GM19372 (cell line): ENCODE measurements at regions not wholly inside any gene's neighbourhood (a gene's known extent, or its start where the extent isn't known, plus 50 kb on each side); places are given as distances from the start of the nearest gene placed in this dataset.

ENCODE experiments used
- ATAC-seq: cut with Tn5 transposase; IDR thresholded peaks from one replicate; pipeline ENCODE4 v1.9.1; 2021; ENCODE audit warnings: mild to moderate bottlenecking, low read depth, moderate library complexity; ENCODE audit not compliant: unreplicated experiment

DNA sequence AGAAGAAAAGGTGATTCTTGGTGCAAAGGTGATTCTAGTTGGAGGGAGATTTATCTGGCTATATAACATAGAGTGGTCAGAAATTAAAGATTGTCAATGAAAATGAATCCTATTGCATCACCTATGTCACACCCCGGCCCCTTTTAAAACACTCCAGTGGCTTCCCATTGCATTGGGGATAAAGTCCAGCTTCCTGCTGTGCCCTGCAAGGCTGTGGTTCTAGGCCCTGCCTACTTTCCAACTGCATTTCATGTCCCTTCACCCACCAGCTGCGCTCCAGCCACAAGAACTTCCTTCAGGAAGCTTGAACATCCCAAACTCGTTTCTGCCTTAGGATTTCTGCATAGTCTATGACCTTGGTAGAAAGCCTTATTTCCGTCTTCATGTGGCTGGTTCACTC, 118.7 kb upstream of the UMPS start:
- ATAC-seq, result no peak

DNA sequence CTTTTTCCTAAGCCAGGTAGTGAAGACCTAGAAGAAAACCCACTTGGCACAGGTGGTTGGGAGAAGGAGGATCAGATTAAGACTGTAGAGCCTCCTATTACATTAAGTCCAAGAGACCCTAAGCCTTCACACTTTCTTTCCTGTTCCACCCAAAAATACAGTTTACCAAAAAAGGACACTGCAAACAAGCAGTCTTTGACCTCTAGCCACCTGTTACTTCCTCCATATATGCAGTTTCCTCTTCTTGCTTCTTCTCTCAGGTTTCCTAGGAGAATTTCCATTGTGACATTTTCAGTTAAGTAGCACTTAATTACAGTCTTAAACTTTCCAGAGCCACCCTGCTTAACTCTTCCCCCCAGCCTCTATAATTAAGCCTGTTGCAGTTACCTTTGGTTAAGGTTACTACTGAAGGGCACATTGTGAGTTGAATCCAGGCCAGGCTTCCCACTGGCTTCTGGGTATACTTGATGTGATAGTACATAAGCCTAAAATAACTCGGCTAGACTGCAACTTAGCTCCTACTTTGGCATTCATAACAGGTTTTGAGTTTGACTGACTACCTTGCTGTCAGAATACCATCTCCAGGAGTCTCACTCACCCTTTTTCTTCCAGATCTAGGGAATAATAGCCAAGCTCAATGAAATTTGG, 114.2 kb upstream of the UMPS start:
- no peak for ATAC-seq

DNA sequence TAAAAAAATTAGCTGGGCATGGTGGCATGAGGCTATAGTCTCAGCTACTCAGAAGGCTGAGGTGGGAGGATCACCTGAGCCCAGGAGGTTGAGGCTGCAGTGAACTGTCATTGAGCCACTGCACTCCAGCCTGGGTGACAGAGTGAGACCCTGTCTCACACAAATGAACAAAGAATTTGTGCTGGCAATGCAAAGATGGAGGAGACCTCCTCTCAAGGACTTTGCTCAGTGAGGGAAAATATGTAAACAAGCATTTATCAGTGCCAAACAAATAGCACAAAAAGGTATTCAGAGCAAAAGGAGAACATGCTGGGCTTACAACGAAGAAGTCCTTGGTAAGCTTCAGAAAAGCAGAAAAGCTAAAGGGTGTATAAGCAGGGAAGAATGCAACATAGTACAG, 113.1 kb upstream of the UMPS start:
- no peak for ATAC-seq

DNA sequence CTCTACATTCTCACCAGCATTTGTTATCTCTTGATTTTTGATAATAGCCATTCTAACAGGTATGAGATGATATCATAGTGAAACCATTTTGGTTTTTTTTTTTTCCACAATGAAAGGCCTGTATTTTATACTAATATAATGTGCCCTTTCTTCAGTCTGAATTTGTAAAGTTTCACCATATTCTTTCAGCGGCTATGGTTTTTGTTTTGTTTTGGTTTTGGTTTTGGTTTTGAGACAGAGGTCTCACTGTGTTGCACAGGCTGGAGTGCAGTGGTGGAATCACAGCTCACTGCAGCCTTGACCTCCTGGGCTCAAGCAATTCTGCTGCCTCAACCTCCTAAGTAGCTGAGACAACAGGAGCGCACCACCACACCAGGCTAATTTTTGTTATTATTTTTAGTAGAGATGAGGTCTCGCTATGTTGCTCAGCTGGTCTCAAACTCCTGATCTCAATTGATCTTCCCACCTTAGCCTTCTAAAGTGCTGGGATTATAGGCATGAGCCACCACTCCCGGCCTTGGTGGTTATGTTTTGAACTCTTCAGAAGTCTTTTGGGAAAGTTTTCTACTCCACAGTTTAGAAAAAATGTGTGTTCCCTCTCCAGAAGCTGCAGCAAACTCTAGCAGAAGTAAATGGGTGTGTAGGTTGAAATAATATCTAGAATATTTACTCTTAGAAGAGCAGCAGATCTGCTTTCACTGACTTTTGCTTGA, 110.2 kb upstream of the UMPS start:
- peak; percentile 49 for ATAC-seq

DNA sequence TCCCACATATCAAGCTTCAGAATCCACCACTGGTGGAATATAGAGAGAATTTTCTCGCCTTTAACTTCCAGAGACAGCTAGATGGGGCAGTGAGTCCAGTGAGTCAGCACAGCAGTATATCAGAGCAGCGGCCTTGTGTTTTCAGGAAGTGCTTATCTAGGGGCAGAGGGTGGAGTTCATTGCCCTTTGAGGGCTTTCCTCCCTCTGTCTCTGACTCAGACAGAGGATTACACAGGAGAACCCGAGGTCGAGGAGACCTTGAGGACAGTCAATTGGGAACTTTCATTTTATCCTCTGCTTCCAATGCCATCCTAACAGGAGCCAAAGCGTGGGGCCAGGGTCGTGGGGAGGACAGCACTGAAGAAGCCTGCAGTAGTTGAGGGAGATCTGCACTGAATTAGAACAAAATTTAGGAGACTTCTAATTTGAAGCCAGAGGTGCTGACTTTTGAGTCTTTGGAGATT, 109.6 kb upstream of the UMPS start:
- peak; percentile 65 for ATAC-seq

DNA sequence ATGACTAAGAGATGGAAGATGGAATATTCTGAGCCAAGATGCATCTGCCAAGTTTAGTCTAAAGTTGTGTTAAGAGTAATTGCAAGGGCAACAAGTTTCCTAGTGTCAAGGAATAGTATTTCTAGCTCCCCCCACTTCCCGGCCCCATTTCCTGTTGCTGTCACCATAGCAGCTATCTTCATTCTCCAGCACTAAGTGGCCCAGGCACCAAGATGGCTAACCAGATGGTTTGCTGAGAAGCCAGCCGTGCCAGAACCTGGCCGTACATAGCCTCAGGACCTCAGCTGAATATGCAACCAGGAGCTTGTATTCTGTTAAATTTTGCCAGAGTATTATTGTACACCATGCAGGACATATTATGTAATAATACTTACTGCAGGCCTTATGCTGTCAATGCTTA, 108.8 kb upstream of the UMPS start:
- no peak for ATAC-seq

DNA sequence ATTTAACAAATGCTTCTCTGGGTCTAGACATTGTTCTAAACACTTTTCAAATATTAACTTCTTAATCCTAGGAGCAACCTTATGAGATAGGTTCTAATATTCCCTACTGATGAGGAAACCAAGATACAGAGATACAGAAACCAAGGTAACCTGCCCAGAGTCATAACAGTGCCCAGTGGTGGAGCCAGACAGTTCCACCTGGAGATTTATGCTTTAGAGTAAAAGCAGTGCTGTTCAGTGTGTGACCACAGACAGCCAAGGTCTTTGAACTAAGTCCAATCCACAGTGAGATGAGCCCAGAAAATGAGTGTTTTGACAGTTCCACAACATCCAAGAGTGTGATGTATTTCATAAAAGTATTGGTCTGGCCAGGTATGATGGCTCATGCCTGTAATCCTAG, 105.2 kb upstream of the UMPS start:
- ATAC-seq, result no peak

DNA sequence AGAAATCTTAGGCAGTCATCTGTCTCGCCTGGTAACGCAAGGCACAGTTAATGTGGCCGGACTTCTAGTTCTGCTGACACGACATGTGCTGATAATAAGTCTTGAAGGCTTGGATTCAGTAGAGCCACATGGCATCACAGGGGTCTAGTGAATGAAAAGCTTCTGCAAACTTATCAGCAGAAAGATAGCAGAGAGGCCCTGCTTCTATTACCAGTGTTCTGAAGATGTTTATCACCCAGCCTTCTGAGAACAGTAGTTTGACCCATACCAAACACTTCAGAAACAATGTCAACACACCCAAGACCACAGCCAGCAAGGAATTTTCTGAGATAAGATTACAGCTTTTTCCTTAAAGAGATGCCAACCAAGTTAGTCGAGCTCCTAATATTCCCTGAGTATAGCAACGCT, 102.7 kb upstream of the UMPS start:
- no peak for ATAC-seq

DNA sequence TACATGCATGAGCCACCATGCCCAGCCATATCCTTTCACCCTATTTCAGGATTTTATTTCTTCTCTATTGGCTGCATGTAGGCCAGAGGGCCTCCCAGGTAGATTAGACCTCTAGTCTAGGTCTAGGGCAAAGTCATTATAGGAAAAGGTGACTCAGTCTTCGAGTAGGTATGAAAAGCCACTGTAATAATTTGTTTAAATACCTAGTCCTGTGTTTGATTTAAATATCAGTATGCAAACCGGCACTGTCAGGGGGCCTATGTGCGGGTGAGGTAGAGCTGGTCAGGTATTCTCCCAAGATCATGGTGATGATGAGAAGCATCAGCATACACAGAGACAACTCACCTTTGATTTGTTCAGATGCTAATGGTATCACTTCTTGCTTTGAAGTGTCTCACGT, 101.4 kb upstream of the UMPS start:
- no peak for ATAC-seq

DNA sequence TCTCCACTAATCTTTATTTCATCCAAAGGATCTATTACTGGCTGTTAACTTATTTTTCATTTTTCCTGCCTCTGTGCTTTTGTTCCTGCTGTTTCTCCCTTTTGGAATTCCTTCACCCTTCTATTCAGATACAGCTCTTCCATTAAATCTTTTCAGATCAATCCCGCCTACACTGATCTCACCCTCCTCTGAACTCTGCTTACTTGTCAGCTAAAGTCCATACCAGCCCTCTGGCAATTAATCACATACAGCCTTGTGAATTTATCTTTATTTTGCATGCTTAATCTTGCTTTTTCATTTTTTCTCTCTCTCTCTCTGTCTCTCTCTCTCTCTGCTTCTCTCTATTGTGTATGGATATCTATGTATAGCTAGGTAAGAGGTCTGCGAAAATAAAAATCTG, 100.8 kb upstream of the UMPS start:
- no peak for ATAC-seq

DNA sequence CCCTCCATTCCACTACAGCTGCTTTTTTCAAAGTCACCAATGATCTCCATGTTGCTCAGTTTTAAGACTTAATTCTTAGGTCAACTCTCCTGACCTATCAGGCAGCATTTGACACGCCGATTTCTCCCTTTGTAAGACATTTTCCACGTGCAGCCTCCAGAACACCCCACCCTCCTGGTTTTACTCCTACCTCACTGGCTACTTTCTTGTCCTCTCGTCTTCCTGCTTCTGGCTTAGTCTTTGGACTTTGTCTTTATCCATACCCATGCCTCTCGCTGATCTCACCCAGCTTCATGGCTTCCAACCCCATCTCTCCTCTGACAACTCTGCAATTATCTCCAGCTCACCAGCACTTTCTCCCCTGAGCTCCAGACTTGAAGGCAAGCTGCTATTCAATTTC, 99.3 kb upstream of the UMPS start:
- no peak for ATAC-seq

DNA sequence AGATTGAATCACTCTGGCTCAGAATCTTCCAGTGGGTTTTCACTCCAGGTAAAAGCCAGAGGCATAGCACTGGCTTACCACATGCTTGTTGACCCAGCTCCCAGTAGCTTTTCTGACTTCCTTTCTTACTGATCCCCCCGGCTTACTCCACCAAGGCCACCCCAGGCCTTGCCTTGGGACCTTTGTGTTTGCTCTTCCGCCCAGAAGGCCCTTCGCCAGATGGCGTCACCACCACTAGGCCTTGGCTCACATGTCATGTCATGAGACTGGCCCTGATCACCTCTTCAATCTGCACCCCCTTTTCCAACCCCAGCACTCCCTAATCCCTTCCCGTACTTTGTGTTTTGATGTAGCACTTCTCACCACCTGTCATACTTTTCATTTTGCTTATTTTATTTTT, 98.5 kb upstream of the UMPS start:
- ATAC-seq, result no peak

DNA sequence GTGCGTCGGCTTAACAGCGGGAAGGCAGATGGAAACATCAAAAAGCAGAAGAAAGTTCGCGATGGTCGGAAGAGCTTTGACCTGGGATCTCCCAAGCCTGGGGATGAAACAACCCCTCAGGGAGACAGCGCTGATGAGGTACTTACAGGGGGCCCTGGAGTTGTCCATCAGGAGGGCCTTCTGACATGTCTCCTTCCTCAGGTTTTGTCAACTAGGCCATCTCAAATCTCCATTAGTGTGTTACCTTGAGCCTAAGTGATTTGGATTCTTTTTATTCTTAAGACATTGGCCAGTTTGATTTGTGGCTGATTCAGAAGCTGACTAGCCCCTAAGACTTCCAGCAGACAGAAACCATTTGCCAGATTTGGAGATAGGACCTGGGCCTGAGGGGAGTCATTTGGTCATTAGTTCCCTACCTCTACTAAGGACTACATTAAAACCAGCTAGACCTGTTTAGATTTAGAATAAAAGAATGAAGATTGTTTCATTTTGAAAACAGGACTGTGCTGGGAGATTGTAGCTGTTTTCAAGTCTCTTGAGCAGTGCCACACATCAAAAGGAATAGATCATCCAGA, 97.6 kb upstream of the UMPS start:
- no peak for ATAC-seq

DNA sequence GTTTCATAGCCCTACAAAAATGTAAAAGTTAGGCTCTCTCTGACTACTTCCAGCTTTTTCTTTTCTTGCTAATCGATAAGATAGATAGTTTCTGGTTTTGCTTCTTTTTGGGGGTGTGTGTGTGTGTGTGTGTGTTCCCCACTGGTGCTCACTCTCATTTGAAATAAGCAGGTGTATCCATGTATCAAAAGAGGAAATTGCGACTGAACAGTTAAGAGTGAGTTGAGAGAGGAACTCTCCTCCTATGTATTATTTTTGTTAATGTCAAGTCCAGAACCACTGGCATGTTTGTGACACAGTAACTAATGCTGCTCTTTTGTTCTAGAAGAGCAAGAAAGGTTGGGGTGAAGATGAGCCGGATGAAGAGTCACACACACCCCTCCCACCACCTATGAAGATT, 96.7 kb upstream of the UMPS start:
- ATAC-seq, result no peak

DNA sequence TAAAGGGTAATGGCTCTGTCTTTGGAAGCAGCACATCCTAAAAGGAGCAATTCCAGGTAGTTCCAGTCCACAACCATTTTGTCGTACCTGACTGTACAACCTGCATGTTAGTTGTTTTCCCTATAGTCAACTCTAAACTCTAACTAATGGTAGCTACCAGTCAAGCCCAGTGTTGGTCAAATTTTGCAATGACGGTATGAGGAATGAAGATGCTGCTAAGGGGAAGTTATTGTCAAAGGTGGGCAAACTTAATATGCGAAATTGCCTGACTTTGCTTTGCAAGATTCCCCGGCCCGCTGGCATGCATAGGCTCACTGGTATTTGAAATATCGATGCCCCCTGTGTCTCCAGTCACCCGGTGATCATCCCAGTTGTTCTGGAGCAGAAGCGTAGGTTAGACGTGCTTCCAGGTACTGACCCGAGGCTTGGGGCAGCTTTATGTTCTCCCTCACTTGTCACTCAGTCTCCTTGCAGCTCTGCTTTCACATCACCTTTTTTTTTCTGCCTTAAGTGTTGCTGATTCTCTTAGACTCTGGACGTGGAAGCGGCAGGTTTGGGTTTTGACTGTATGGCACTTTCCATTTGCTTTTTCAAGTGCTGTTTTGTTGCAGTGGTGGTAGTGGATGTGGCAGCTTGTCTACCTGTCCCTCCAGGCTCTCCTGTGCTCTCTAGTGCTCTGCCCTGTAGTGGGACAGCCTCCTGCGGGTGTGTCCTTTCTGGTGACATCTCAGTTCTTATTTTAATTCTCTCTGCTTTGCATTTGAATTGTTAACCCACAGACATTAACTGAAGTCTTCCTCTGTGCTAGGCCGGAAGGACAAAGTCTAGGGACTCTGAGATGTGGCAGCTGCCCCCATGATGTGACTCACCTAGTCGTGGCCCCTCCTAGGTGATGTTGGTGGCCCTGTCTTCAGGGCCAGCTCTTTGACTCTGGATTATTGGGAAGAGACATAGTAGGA, 95.8 kb upstream of the UMPS start:
- no peak for ATAC-seq

DNA sequence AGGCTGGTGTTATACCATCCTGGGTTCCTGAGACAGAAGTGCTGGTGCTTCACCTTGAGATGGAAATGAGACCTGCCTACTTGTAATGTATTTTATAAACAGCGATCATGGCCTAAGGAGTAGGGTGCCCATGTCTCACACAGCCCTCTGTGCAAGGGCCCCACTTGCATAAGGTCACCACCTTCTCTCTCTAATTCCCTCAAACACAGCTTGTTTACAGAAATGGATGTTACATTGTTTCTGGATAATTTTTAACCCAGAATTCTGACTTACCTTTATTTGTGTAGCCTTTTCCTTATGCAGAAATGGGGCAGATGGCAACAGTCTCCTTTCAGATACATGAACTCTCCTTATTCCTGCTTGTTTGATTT, 95.1 kb upstream of the UMPS start:
- no peak for ATAC-seq

DNA sequence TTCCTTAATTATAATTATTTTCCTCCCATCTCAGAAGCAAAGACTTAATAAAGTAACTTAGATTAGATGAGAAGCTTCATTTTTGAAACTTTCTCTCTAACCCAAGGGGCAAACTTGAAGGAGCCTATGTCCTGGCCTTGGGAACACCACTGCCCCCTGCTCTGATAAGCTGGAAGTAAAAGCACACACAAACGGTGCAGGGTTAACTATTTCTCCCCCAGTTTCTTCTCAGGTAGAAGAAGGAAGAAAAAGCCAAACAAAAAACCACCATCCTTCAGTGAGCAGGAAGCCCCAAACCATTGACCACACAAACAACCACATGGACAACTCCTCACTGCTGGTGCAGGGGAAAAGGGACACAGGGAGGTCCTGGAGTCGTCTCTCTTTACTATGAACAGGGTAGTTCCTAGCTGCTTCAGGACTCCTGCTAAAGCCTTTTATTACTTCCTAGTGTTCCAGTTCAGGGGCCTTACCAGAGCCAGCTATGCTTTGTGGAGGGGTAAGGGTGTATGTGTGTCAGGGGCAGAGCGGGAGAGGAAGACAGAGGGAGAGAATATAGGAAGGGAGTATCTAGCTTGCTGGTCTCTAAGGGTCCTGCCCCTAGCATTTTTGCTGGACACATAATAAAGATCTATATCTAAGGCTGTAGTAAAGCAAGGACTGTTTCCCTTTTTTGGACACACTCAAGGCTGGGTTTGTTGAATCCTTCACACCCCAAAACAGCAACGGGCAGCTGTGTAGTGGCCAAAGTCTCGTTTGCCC, 94.0 kb upstream of the UMPS start:
- ATAC-seq, result no peak

DNA sequence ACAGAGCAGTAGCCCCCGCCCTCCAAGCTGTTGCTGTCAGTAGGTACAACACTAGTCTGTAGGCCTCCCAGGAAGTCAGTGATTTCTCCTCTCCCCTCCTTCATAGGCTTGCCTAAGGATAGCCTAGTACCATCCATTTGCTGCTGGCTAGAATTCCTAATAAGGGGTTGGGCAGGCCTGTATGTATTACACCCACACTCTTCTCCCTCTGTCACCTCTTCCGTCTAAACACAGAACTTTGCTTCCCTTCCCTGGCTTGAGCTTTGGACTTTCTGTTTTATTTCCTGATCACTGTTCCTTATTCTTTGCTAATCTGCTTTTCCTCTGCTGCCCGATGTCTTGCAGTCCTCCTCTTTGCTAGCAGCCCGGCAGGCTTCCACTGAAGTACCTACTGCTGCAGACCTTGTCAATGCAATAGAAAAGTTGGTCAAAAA, 93.4 kb upstream of the UMPS start:
- ATAC-seq, result no peak

DNA sequence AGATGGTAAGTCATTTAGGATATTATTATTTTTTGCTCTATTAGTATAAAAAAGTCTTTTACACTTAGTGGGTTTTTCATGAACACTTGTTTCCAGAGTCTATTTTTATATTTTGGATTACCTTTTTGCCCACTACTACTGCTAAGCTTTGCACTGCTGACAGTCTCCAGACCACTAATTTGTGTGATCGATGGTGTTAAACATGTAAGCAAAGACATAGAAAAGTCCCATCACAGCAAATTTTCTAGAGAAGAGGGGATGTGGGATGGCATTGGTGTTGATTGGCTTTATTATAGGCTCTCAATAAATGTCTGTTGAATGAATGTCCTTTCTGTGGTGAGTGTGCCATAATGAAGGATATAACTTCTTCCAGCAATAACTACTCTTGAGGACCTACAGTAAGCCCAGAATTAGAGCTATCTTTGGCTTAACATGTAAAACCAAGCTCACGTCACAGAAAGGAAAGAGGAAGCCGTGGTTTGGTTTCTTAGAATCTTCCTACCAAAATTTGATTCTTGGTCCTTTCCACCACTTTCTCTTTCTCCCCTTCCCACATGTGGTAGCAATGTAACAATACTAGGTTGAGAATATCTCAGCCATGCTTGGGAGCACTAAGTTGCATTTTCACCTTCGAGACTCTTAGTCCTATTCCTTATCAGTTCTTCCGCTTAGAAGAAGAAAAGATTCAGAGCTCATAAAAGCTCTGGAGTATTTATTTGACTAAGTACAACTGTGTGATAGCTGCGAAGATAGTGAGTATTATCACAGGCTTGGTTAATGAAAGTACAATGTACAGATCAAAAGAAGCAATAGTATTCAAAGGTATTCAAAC, 90.6 kb upstream of the UMPS start:
- no peak for ATAC-seq
